Gastroesophageal sphincter (tissue), 4 donors: ENCODE measurements at regions not wholly inside any gene's neighbourhood (a gene's known extent, or its start where the extent isn't known, plus 50 kb on each side); places are given as distances from the start of the nearest gene placed in this dataset.

Experiments used
- ATAC-seq: fragments of 150-250 bp; one replicate; pipeline ENCODE4 v1.9.1; 2016; ENCODE audit warnings: mild to moderate bottlenecking, moderate library complexity
- H3K27ac ChIP-seq, 4 donors: fragments of 200-600 bp; sonication (generic) in 3 of 4; 1 replicate in 3 of 4; 2 replicates in 1 of 4; pipeline ENCODE4 v1.5.1; 2016 to 2019
- H3K27me3 ChIP-seq: fragments of 200-600 bp; sonication (generic); one replicate; pipeline ENCODE4 v1.5.1; 2019
- H3K36me3 ChIP-seq, 2 donors: fragments of 200-600 bp; sonication (generic); one replicate each; pipeline ENCODE4 v1.5.1; 2019; ENCODE audit warnings: control low read depth in 1 of 2
- H3K4me1 ChIP-seq, 3 donors: fragments of 200-600 bp; sonication (generic); 1 replicate in 2 of 3; 2 replicates in 1 of 3; pipeline ENCODE4 v1.5.1; 2016 to 2019; ENCODE audit warnings: control low read depth in 2 of 3
- H3K4me3 ChIP-seq, 2 donors: fragments of 200-600 bp; sonication (generic); one replicate each; pipeline ENCODE4 v1.5.1; 2019; ENCODE audit warnings: mild to moderate bottlenecking in 1 of 2, moderate library complexity in 1 of 2
- H3K9me3 ChIP-seq, 3 donors: fragments of 200-600 bp; sonication (generic); one replicate each; pipeline ENCODE4 v1.5.1; 2017 to 2019; ENCODE audit warnings: control low read depth in 2 of 3
- EP300 ChIP-seq: sonication (generic); formaldehyde crosslinking; IDR thresholded peaks from one replicate; pipeline ENCODE4 v1.6.1; 2017; ENCODE audit warnings: antibody characterized with exemption, mild to moderate bottlenecking
- POLR2A ChIP-seq, 2 donors: fragments of 450-650 bp; IDR thresholded peaks; one replicate each; pipeline ENCODE4 v1.6.1; 2017; ENCODE audit warnings: antibody characterized with exemption in 2 of 2, mild to moderate bottlenecking in 2 of 2, moderate library complexity in 1 of 2
- POLR2AphosphoS5 ChIP-seq: sonication (generic); formaldehyde crosslinking; IDR thresholded peaks from one replicate; pipeline ENCODE4 v1.6.1; 2017; ENCODE audit warnings: antibody characterized with exemption
- WGBS, 2 donors: methylation state at CpG; one replicate each; pipeline ENCODE4 v1.1.5; 2018; ENCODE audit warnings: low coverage in 1 of 2; 5-methylcytosine and 5-hydroxymethylcytosine counted together
- TF ChIP-seq, protein P1 (sequence below), 4 experiments: fragments of 200-600 bp in 2 of 4; fragments of 450-650 bp in 2 of 4; sonication (generic) in 1 of 4; IDR thresholded peaks; one replicate each; pipeline ENCODE4 v1.5.1; 2017 to 2019; ENCODE audit warnings: antibody characterized with exemption in 4 of 4, mild to moderate bottlenecking in 2 of 4, moderate library complexity in 2 of 4

DNA sequence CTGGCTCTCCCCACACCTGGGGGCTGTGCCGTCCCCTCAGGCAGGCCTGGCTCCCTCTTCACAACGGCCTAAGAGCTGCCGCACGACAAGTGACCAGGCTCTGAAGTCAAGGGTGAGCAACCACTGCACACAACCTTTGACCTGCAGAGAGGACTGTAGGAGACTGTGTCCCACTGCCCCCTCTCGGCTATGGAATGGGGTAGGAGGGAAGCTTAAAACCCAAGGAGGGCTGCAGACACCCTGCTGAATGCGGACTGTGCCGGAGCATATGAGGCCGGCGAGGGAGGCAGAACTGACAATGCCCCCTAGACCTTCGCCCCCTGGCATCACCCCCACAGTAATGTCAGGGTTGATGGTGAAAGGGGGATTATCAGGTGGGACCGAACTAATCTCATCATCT is 311.9 kb downstream of the CTTN start:
- Histone ChIP-seq H3K27me3 (peaks cover 35% of the 10 kb centered on the region), H3K4me3 (no peak overlapping the region), H3K4me1 (no peaks in the 10 kb centered on the region), H3K9me3 (no peaks in the 10 kb centered on the region), H3K36me3 (no peaks in the 10 kb centered on the region), H3K27ac (no peak overlapping the region)
- TF ChIP-seq POLR2AphosphoS5 (no peak), EP300 (no peak)
- TF ChIP-seq, protein P1, sequence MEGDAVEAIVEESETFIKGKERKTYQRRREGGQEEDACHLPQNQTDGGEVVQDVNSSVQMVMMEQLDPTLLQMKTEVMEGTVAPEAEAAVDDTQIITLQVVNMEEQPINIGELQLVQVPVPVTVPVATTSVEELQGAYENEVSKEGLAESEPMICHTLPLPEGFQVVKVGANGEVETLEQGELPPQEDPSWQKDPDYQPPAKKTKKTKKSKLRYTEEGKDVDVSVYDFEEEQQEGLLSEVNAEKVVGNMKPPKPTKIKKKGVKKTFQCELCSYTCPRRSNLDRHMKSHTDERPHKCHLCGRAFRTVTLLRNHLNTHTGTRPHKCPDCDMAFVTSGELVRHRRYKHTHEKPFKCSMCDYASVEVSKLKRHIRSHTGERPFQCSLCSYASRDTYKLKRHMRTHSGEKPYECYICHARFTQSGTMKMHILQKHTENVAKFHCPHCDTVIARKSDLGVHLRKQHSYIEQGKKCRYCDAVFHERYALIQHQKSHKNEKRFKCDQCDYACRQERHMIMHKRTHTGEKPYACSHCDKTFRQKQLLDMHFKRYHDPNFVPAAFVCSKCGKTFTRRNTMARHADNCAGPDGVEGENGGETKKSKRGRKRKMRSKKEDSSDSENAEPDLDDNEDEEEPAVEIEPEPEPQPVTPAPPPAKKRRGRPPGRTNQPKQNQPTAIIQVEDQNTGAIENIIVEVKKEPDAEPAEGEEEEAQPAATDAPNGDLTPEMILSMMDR (IDR thresholded peaks at IDR 0.05) = no peak
- WGBS, 2 donors = 86% methylated on average over 5 of the region's 11 CpGs; no CpG with 5 or more reads in 1 of the 2 donors
- ATAC-seq = no peak

DNA sequence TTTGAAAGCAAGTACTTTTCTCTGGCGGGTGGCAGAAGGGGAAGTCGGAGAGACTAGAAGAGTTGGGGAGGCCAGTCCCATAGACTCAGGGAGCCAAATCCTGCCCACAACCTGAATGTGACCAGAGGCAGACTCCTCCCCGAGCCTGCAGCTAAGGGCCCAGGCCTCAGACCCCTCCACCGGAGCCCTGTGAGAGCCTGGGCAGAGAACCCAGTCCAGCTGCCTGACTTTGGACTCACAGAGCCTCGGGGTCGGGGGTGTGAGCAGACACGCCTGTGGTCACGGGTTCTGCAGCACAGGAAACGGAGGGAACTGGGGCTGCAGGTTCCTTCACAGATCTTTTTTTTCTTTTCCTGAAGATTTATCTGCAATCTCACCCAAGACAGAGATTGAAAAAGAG is 312.3 kb downstream of the CTTN start:
- Histone ChIP-seq H3K27me3 (peaks cover 40% of the 10 kb centered on the region), H3K27ac (no peak overlapping the region), H3K4me3 (no peak overlapping the region), H3K36me3 (no peaks in the 10 kb centered on the region), H3K9me3 (no peaks in the 10 kb centered on the region), H3K4me1 (no peaks in the 10 kb centered on the region)
- WGBS, 2 donors = 30% methylated on average over 2 of the region's 9 CpGs; no CpG with 5 or more reads in 1 of the 2 donors
- TF ChIP-seq EP300 (no peak), POLR2A (IDR thresholded peaks at IDR 0.05) (no peak), POLR2AphosphoS5 (no peak)
- TF ChIP-seq, protein P1 (IDR thresholded peaks at IDR 0.05) = no peak
- no peak for ATAC-seq

DNA sequence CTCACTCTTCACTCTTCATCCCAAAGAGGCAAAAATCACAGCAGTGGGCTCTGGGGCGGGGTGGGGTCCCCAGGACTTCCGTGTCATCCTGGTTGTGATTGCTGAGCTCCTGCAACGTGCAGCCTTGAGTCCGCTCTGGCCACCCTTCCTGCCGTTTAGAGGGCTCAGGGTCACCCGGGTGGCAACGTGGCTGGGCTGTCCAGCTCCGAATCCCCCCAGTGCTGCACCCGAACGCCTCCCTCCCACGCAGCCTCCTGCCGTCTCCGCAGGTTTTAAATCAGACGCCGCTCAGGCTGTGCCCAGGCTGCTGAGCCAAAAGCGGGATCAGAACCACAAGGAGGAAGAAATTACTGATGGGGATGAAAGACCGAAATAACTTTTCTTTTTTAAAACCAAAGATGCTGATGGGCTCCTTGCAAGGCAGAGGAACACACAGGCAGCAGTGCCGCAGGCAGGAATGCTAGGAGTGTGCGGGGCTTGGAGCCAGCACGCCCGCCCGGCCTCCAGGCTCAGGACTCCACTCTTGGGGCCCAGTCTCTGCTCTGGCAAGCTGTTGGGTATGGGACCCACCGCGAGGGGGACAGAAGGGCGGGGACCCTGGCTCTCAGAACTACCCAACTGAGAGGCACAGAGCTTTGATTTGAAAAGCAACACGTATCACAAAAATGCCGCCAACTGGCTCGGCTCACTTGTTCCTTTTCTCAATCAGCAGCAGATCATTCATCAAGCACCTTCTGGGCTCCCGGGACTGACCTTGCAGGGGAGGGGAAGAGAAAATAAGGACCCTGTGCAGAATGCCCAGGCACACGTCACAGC is 313.0 kb downstream of the CTTN start:
- 69 to 100% methylated on average over 1 to 7 of the region's 30 CpGs for whole genome bisulfite sequencing, 2 donors

DNA sequence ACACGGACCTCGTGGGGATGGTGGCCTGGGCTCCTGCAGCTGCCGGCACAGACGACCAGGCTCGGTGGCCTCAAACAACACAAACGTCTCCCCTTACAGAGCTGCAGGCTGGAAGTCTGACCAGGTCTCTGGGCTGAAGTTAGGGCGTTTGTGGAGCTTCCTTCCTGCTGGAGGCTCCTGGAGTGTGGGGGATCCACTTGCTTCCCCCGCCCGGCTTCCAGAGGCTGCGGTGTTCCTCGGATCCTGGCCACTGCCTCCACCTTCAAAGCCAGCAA is 313.5 kb downstream of the CTTN start:
- TF ChIP-seq POLR2AphosphoS5 = no peak
- no peak for TF ChIP-seq POLR2A (IDR thresholded peaks at IDR 0.05)
- TF ChIP-seq, protein P1 (IDR thresholded peaks at IDR 0.05) = no peak
- no peak for TF ChIP-seq EP300
- 35 to 37% methylated on average over 2 to 9 of the region's 11 CpGs for WGBS, 2 donors
- Histone ChIP-seq H3K27ac (no peak overlapping the region), H3K27me3 (peaks cover 52% of the 10 kb centered on the region), H3K4me3 (no peak overlapping the region), H3K4me1 (no peaks in the 10 kb centered on the region), H3K9me3 (no peaks in the 10 kb centered on the region), H3K36me3 (no peaks in the 10 kb centered on the region)
- ATAC-seq = no peak

More for the DNA sequence above, 313.0 kb downstream of the CTTN start:
- no peaks in the 10 kb centered on the region for H3K9me3 ChIP-seq
- H3K27me3 ChIP-seq = peaks cover 47% of the 10 kb centered on the region
- H3K4me1 ChIP-seq = no peaks in the 10 kb centered on the region
- no peak for TF ChIP-seq POLR2A (IDR thresholded peaks at IDR 0.05)
- TF ChIP-seq, protein P1 (IDR thresholded peaks at IDR 0.05) = no peak
- ATAC-seq = no peak
- no peak overlapping the region for H3K27ac ChIP-seq
- no peaks in the 10 kb centered on the region for H3K36me3 ChIP-seq
- H3K4me3 ChIP-seq = no peak overlapping the region

DNA sequence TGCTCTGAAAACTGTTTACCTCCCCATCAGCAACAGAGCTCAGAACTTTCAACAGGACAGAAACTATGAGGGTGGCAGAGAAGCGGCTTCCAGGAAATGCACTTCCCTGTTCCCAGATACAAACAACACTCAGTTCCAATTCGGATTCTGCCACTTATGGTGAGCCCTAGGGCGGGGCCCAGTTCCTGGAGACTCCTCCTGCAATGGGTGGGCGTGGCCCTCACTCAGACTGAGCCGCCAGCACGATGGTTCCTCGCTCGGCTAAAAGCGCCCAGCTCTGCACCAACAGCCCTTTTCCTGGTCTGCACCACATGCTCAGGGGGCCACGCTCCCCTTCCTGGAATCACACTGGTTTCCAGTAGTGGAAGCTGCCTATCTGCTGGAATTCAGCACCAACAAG is 314.1 kb downstream of the CTTN start:
- TF ChIP-seq EP300 (no peak), POLR2A (IDR thresholded peaks at IDR 0.05) (no peak), POLR2AphosphoS5 (no peak)
- TF ChIP-seq, protein P1 (IDR thresholded peaks at IDR 0.05) = no peak
- Histone ChIP-seq H3K9me3 (no peaks in the 10 kb centered on the region), H3K27ac (no peak overlapping the region), H3K36me3 (no peaks in the 10 kb centered on the region), H3K4me1 (no peaks in the 10 kb centered on the region), H3K4me3 (no peak overlapping the region), H3K27me3 (peaks cover 58% of the 10 kb centered on the region)
- WGBS, 2 donors = 100% methylated on average over 1 of the region's 10 CpGs; no CpG with 5 or more reads in 1 of the 2 donors
- ATAC-seq = no peak
